ENCODE measurements at regions not wholly inside any gene's neighbourhood (a gene's known extent, or its start where the extent isn't known, plus 50 kb on each side); places are given as distances from the start of the nearest gene placed in this dataset.
"Not testable (repeated sequence)": the region's sequence is repeated elsewhere in the genome, so short reads cannot be mapped to it uniquely, and the experiment has no call there.

- no peak for DNase-seq
Measured at GRCh38 chr9:107586493-107586892, 96.9 kb upstream of the KLF4 start.

DNA sequence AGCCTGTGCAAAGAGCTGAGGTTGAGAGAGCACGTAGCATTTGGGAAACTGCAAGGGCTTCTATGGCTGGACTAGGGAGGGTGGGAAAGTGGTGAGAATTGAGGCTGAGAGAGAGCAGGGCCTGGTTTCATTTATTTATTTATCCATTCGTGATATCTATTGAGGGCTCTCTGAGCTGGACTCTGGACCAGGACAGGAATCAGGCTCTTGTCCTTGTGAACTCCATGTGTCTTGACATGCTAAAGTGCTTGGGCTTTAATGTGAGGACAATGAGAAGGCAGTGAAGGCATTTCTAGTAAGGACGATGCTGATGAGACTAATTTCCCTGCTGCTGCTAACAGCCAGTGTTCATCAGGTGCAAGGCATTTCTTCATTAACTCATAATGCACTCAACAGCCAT lies 95.9 kb upstream of the KLF4 start:
- no peak for DNase-seq

- DNase-seq, result no peak
Measured at GRCh38 chr9:107584944-107585343, 95.4 kb upstream of the KLF4 start.

DNA sequence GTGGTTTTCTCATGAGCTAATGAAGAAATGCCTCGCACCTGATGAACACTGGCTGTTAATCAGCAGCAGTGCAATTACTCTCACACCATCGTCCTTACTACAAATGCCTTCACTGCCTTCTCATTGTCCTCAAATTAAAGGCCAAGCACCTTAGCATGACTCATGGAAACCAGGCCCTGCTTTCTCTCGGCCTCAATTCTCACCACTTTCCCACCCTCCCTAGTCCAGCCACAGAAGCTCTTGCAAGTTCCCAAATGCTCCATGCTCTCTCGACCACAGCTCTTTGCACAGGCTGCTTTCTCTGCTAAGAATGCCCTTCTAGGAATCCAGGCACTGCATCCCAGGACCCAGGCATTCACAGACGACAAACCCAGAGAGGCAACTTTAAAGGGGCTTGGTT lies 94.6 kb upstream of the KLF4 start:
- no peak for DNase-seq

DNA sequence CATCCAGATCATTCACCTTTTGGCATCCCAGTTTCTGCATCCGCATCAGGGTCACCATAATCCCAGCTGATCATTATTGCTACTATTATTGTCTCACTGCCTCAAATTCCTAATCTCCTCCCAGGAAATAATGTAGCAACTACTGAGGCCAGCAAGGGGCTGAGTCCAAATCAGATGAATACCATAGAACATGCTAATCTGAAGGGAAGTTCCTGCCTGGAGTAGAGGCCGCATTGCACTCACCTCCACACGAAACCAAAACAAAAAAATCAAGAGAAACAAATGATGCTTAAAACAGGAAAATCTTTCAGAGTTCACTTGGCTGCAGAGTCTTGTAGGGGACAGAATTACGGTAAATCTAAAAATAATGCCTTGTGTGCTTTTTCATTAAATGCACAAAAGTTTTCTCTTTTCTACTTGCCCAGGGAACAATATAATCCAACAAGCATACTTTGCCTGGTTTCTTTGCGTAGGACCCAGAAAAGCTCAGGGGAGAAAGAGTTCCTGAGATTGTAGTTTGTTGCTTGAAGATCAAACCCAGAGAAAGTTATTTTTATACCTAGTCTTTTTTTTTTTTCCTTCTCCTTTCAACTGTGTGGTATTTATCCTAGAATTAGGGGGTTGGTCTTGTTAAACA lies 87.7 kb upstream of the KLF4 start:
- DNase-seq, result no peak

GRCh38 chr9:107571148-107571547 lies 81.6 kb upstream of the KLF4 start:
- no peak for DNase-seq

DNA sequence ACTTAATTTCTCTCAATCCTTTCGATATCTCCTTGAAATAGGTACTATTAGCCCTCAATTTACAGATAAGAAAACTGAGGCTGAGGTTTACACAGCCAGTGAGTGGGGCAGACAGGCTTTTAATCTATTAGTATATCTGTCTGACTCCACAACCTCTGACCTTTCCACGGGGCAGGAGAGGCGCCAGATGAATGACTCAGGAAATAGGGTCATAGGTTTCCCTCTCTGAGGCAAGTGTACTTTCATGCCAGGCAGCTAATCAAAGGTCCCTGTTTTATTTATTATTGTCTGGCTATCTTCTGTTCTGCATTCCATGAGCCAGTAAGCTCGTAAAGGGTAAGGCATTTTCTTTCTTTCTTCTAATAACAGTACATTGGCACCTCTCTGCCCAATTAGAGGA lies 79.6 kb upstream of the KLF4 start:
- no peak for DNase-seq

- not testable (repeated sequence) for DNase-seq
Measured at GRCh38 chr9:107568406-107568805, 78.8 kb upstream of the KLF4 start.

DNA sequence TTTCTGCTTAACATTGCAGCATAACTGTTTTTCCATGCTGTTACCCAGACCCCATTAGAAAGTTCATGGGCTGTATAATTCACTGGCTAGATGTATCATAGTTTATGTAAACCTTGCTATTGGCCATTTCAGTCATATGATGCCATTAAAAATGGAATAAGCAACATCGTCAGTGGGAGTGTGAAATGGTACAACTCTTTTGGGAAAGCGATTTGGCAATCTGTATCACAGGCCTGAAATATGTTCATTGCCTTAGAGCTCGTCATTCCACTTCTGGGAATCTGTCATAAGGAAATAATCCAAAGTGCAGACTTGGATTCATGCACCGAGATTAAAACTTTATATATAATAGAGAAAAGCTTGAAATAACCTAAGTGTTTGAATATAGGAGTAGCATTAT lies 77.9 kb upstream of the KLF4 start:
- no peak for DNase-seq

DNA sequence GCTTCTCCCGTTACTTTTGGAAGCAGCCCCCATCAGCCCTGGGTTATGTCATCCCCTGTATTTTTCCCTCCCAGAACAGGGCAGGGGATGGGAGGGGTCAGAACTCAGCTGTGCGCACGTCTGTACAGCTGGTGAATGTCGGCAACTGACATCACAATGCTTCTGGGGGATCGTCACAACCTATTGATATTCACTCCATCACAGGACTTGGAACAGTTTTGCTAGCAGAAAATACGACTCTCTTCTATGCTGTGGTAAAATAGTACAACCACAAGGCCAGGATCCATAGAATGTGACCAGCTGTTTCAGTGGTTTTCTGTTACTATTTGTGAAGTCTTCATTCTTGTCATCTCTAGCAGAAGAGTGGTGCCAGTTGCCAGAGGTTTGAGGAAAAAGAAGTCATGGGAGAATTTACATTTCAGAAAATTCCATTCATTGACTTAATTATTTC lies 77.1 kb upstream of the KLF4 start:
- DNase-seq, result no peak

- DNase-seq, result no peak
Measured at GRCh38 chr9:107562798-107563197, 73.2 kb upstream of the KLF4 start.

DNA sequence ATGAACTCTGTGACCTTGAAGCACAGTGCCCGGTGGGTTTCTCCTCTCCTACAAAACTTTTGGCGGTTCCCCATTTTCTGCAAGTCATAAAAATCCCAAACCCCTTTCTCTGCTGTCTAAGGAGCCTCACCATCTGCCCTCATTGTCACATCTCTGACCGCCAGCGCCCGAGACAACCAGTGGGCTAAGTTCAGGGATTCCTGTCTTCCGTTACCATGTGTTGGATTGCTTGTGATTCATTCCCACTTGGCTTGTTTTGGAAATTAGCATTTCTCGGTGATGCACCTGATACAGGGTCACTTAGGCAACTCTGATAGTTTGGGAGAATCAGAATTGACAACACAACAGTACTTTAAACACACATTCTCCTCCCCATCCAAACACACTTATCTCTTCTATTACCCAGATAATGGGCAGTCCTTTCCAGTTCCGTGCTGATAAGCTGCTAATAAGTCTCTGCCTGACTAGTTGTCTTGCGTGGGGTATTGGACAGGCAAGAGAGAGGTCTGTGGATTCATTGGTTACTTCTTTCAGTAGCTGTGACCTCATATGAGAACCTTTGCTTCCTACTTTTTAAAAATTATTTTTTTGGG lies 70.0 kb upstream of the KLF4 start:
- DNase-seq, result no peak

- no peak for DNase-seq
Measured at GRCh38 chr9:107557236-107557990, 67.8 kb upstream of the KLF4 start.

DNA sequence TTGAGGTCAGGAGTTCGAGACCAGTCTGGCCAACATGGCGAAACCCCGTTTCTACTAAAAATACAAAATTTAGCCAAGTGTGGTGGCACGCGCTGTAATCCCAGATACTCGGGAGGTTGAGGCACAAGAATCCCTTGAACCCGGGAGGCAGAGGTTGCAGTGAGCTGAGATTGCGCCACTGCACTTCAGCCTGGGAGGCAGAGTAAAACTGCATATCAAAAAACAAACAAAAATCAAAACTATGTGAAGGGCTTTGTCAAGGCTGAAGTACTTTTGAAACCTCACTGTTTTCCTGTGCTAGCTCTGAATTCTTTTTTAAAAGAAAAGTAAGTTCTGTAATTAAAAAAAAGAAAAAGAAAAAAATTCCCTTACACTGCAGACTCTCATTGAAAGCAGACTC lies 65.1 kb upstream of the KLF4 start:
- DNase-seq, result no peak

DNA sequence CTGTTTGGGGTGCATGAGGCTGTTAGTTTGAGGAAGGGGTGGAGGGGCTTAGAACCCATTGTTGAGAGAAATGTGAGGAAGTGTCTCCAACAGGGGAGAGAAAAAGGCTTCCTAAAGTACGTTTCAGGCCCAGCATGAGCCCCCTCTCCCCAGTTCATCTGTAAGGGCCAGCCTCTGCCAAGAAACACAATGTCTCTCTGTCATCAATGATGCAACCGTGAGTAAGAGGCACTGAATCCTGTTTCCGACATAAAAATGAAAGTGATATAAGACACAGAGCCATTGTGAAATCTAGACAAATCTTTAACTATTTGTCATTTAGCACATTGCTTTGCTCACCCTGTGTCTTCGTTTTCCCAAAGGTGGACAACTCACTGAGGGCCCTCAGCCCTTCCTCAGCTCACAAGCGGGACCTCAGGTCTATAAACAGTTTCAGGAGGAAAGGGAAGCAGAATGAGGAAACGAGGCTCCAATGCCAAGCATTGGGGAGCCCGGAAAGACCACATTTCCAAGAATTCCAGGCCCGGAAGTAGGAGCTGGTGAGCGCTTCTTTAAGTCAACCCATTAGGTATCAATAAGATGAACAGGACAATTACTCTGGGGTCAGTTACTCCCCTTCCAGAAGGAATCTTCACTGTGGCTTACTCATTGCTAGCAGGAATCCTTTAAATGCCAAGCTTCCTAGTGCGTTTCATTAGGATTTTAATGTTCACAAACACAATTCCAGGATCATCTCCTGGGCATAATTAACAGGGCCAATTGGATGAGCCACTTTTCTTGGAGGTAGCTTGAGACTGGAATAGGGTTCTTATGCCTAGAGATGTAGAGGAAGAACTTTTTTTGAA lies 59.0 kb upstream of the KLF4 start:
- DNase-seq, result no peak

GRCh38 chr9:107547772-107548297 lies 58.3 kb upstream of the KLF4 start:
- no peak for DNase-seq

- DNase-seq, result no peak
Measured at GRCh38 chr9:107547303-107547702, 57.7 kb upstream of the KLF4 start.

DNA sequence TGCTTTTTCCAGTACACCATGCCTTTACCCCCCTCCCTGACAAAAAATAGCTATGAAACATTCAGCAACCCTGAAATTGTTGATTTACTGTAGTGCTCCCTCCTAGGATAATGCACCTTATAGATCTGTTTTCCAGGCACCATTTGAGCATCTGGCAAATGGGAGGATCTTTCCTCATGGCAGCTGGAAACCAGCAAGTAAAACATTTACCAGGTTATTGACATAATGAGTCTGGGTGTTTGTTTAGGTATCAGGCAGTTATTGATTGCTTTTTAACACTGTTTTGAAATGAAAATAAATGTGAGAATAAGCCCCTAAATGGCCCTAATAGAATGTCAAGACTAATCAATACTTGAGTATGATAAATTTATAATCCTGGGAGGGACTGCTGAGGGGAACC lies 57.3 kb upstream of the KLF4 start:
- DNase-seq, result no peak

GRCh38 chr9:107545036-107545435 lies 55.5 kb upstream of the KLF4 start:
- no peak for DNase-seq

DNA sequence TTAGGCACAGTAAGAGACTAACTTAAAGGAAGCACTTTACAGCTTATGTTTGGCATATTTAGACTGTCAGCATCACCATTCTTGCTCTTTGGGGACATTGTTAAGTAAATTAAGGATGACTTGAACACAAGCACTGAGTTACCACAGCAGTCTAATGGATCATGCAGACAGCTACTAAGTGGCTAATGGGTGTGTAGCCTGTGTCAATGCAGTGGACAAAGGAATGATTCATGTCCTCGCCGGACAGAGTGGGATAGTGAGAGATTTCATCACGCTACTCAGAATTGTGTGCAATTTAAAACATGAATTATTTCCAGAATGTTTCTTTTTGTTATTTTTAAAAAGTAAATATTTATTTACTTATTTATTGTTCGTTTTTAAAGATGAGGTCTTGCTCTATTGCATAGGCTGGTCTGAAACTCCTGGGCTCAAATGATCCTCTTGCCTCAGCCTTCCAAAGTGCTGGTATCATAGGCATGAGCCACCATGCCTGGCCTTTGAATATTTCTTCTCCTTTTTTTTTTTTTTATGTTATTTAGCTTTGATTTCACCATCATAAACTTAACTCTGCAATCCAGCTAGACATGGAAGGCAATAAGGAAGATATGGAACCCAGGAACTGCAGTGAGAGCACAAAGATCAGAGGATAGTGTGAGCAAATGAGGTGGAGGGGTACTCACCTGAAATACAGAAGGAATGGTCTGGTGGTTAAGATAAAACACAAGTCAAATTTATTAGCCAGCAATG lies 53.0 kb upstream of the KLF4 start:
- DNase-seq, result no peak

- DNase-seq, result no peak
Measured at GRCh38 chr9:107541523-107541922, 52.0 kb upstream of the KLF4 start.

DNA sequence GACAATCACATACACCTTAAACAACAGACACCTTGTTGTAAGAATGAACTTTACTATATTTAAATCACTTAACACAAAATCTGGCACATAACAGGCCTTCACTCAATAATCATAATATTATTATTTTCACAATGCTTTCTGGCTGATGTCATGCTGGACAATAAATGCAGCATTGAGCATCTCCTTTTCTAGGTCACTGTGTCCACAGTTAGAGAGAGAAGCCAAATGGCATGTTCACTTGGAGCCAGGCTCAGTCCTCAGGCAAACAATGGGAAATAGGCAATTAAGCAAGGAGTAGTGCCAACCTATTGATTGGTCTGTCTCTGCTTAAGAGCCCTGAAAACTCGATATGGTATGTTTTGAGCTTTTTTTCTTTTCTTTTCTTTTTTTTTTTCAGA lies 50.6 kb upstream of the KLF4 start:
- DNase-seq, result no peak
